Liver (tissue), 8 donors: ENCODE measurements at regions not wholly inside any gene's neighbourhood (a gene's known extent, or its start where the extent isn't known, plus 50 kb on each side); places are given as distances from the start of the nearest gene placed in this dataset.

Experiments
- DNase-seq: peaks from one replicate; pipeline ENCODE4 v3.0.0-alpha.2; 2017; ENCODE audit warnings: low spot score
- H3K27ac ChIP-seq, 2 donors: one replicate each; pipeline ENCODE4 v1.7.0; 2013; ENCODE audit warnings: inconsistent platforms in 2 of 2, low read length in 2 of 2, control low read depth in 1 of 2, low read depth in 1 of 2, mild to moderate bottlenecking in 1 of 2
- H3K27me3 ChIP-seq, 4 donors: one replicate each; pipeline versions ENCODE4 v1.6.1 to v1.7.0; 2013; ENCODE audit warnings: low read length in 3 of 4, inconsistent platforms in 1 of 4, mild to moderate bottlenecking in 1 of 4, moderate library complexity in 1 of 4; ENCODE audit not compliant: control insufficient read depth in 4 of 4, insufficient read depth in 4 of 4
- H3K36me3 ChIP-seq, 4 donors: one replicate each; pipeline versions ENCODE4 v1.6.1 to v1.7.0; 2013; ENCODE audit warnings: low read length in 3 of 4, mild to moderate bottlenecking in 3 of 4, low read depth in 1 of 4, moderate library complexity in 1 of 4; ENCODE audit not compliant: control insufficient read depth in 4 of 4, insufficient read depth in 3 of 4
- H3K4me1 ChIP-seq, 4 donors: one replicate each; pipeline versions ENCODE4 v1.6.1 to v1.7.0; 2013; ENCODE audit warnings: low read length in 3 of 4, mild to moderate bottlenecking in 3 of 4, moderate library complexity in 1 of 4; ENCODE audit not compliant: control insufficient read depth in 4 of 4, insufficient read depth in 4 of 4
- H3K4me3 ChIP-seq, 3 donors: one replicate each; pipeline versions ENCODE4 v1.6.1 to v1.7.0; 2013; ENCODE audit warnings: low read length in 3 of 3, control low read depth in 1 of 3, low read depth in 1 of 3, mild to moderate bottlenecking in 1 of 3
- H3K9ac ChIP-seq, 2 donors: one replicate each; pipeline ENCODE4 v1.7.0; 2013; ENCODE audit warnings: low read length in 2 of 2, mild to moderate bottlenecking in 2 of 2, moderate library complexity in 2 of 2, control low read depth in 1 of 2, low read depth in 1 of 2
- H3K9me3 ChIP-seq, 4 donors: one replicate each; pipeline versions ENCODE4 v1.6.1 to v1.7.0; 2013; ENCODE audit warnings: low read length in 3 of 4; ENCODE audit not compliant: control insufficient read depth in 4 of 4
- CTCF ChIP-seq: fragments of 150-350 bp; IDR thresholded peaks from 2 replicates; pipeline ENCODE4 v1.5.1; 2017; ENCODE audit warnings: improper control_type of control experiment, low read depth, low read length; ENCODE audit not compliant: missing input control
- EGR1 ChIP-seq, 2 donors: IDR thresholded peaks; 2 replicates each; pipeline ENCODE4 v1.6.1; 2016 to 2018; ENCODE audit warnings: antibody characterized with exemption in 2 of 2, low read depth in 2 of 2
- FOXA2 ChIP-seq: IDR thresholded peaks from 2 replicates; pipeline ENCODE4 v1.6.1; 2016; ENCODE audit warnings: antibody characterized with exemption
- HNF4G ChIP-seq: IDR thresholded peaks from 2 replicates; pipeline ENCODE4 v1.6.1; 2016; ENCODE audit warnings: antibody characterized with exemption
- NR2F2 ChIP-seq: IDR thresholded peaks from 2 replicates; pipeline ENCODE4 v1.6.1; 2016; ENCODE audit warnings: antibody characterized with exemption
- REST ChIP-seq: IDR thresholded peaks from 2 replicates; pipeline ENCODE4 v1.6.1; 2016; ENCODE audit warnings: antibody characterized with exemption, mild to moderate bottlenecking
- SP1 ChIP-seq: IDR thresholded peaks from 2 replicates; pipeline ENCODE4 v1.6.1; 2018; ENCODE audit warnings: antibody characterized with exemption, mild to moderate bottlenecking
- TAF1 ChIP-seq: conservative IDR thresholded peaks from 2 replicates; pipeline ENCODE4 v1.6.1; 2016; ENCODE audit warnings: antibody characterized with exemption, mild to moderate bottlenecking
- ZBTB33 ChIP-seq: IDR thresholded peaks from 2 replicates; pipeline ENCODE4 v1.6.1; 2016; ENCODE audit warnings: antibody characterized with exemption
- WGBS: extraction: QIAGEN DNeasy Blood & Tissue Kit; methylation state at CpG from one replicate; pipeline ENCODE4 v1.1.7; 2013; 5-methylcytosine and 5-hydroxymethylcytosine counted together
- donor health status: healthy.
- donor health status: healthy.
- donor health status: healthy.
- donor health status: healthy.
- donor health status: healthy.

GRCh38 chr22:48075604-48076003 lies 1313.2 kb downstream of the TBC1D22A start:
- no peaks in the 10 kb centered on the region for H3K9me3 ChIP-seq

More at GRCh38 chr22:48075604-48076003, 1313.2 kb downstream of the TBC1D22A start:
- TF ChIP-seq CTCF (no peak), TAF1 (no peak), EGR1 (IDR thresholded peaks at IDR 0.05; ENCODE audit: low read depth in 2 of 2) (no peak), FOXA2 (no peak), NR2F2 (no peak), ZBTB33 (no peak), HNF4G (no peak), REST (no peak), SP1 (no peak)
- Histone ChIP-seq H3K36me3 (no peaks in the 10 kb centered on the region), H3K4me3 (no peak overlapping the region), H3K4me1 (no peaks in the 10 kb centered on the region), H3K27ac (no peak overlapping the region), H3K9ac (no peak overlapping the region), H3K27me3 (peaks cover 0 to 2% (median 0%) of the 10 kb centered on the region in 4 donors)
- 82% methylated on average over 5 of the region's 5 CpGs for WGBS
- DNase-seq = no peak
